Cardiac septum (tissue), 1 donor: ENCODE measurements at regions not wholly inside any gene's neighbourhood (a gene's known extent, or its start where the extent isn't known, plus 50 kb on each side); places are given as distances from the start of the nearest gene placed in this dataset.

Experiments used
- DNase-seq: peaks from one replicate; pipeline ENCODE4 v3.0.0-alpha.2; 2020; ENCODE audit warnings: low spot score
- intact Hi-C: fragments of 100-400 bp; cut with DNase I; formaldehyde crosslinking; loops from one replicate; pipeline ENCODE4 v1.14.0; 2022
- donor health status: DM: no; HTN: no; CAD: no.

GRCh38 chr11:80886684-80887083 lies 1445.9 kb upstream of the TENM4 start:
- DNase-seq: no peak
- intact Hi-C loops: no loop called here

GRCh38 chr11:80873310-80873999 lies 1432.6 kb upstream of the TENM4 start:
- intact Hi-C loops: no loop called here
- no peak for DNase-seq

- intact Hi-C loops: no loop called here
- DNase-seq: no peak
Measured at GRCh38 chr11:80872116-80872728, 1431.4 kb upstream of the TENM4 start.

GRCh38 chr11:80868831-80869230 lies 1428.0 kb upstream of the TENM4 start:
- no peak for DNase-seq
- intact Hi-C loops: no loop called here

GRCh38 chr11:80862011-80862410 lies 1421.2 kb upstream of the TENM4 start:
- no peak for DNase-seq
- intact Hi-C loops: no loop called here

GRCh38 chr11:80861193-80861592 lies 1420.4 kb upstream of the TENM4 start:
- DNase-seq: no peak
- intact Hi-C loops: no loop called here

- DNase-seq: no peak
- intact Hi-C loops: no loop called here
Measured at GRCh38 chr11:80860632-80861031, 1419.8 kb upstream of the TENM4 start.

GRCh38 chr11:80856066-80856465 lies 1415.2 kb upstream of the TENM4 start:
- DNase-seq: no peak
- intact Hi-C loops: no loop called here

GRCh38 chr11:80855426-80855825 lies 1414.6 kb upstream of the TENM4 start:
- intact Hi-C loops: no loop called here
- DNase-seq: no peak

- intact Hi-C loops: no loop called here
- DNase-seq: no peak
Measured at GRCh38 chr11:80849253-80849652, 1408.4 kb upstream of the TENM4 start.

- DNase-seq: no peak
- intact Hi-C loops: no loop called here
Measured at GRCh38 chr11:80846979-80847378, 1406.1 kb upstream of the TENM4 start.

- intact Hi-C loops: no loop called here
Measured at GRCh38 chr11:80846442-80846841, 1405.6 kb upstream of the TENM4 start.

GRCh38 chr11:80844110-80844819 lies 1403.4 kb upstream of the TENM4 start:
- intact Hi-C loops: no loop called here
- no peak for DNase-seq

More at GRCh38 chr11:80846442-80846841, 1405.6 kb upstream of the TENM4 start:
- no peak for DNase-seq

- intact Hi-C loops: no loop called here
Measured at GRCh38 chr11:80843266-80843974, 1402.6 kb upstream of the TENM4 start.

GRCh38 chr11:80842246-80842645 lies 1401.4 kb upstream of the TENM4 start:
- no peak for DNase-seq
- intact Hi-C loops: no loop called here

More at GRCh38 chr11:80843266-80843974, 1402.6 kb upstream of the TENM4 start:
- DNase-seq: no peak

GRCh38 chr11:80841675-80842074 lies 1400.8 kb upstream of the TENM4 start:
- DNase-seq: no peak
- intact Hi-C loops: no loop called here

GRCh38 chr11:80838153-80838552 lies 1397.3 kb upstream of the TENM4 start:
- DNase-seq: no peak
- intact Hi-C loops: no loop called here

GRCh38 chr11:80837051-80837450 lies 1396.2 kb upstream of the TENM4 start:
- intact Hi-C loops: no loop called here
- DNase-seq: no peak

GRCh38 chr11:80831374-80831773 lies 1390.5 kb upstream of the TENM4 start:
- no peak for DNase-seq
- intact Hi-C loops: no loop called here

- intact Hi-C loops: no loop called here
- DNase-seq: no peak
Measured at GRCh38 chr11:80827781-80828180, 1387.0 kb upstream of the TENM4 start.
